HG03432 (cell line): ENCODE measurements at regions not wholly inside any gene's neighbourhood (a gene's known extent, or its start where the extent isn't known, plus 50 kb on each side); places are given as distances from the start of the nearest gene placed in this dataset.
"Not testable (repeated sequence)": the region's sequence is repeated elsewhere in the genome, so short reads cannot be mapped to it uniquely, and the experiment has no call there.

ENCODE experiments used
- ATAC-seq: cut with Tn5 transposase; IDR thresholded peaks from one replicate; pipeline ENCODE4 v1.9.1; 2021; ENCODE audit warnings: mild to moderate bottlenecking, moderate library complexity; ENCODE audit not compliant: unreplicated experiment

DNA sequence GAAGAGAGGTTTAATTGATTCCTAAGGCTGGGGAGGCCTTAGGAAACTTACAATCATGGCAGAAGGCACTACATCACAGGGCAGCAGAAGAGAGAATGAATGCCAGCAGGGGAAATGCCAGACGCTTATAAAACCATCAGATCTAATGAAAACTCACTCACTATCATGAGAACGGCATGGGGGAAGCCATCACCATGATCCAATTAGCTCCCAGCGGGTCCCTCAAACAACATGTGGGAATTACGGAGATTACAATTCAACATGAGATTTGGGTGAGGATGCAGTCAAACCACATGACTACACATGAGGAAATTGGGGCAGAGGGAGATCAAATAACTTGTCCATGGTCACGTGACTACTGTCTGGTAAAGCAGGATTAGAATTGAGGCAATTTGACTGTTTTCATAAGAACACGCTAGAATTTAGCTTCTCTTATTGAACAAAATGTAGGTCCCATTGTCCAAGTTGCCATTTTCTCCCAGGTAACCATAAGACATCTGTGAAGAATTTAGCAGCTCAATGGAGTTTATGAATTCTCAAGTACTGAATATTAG, 445.1 kb upstream of the CDH20 start:
- ATAC-seq = no peak

DNA sequence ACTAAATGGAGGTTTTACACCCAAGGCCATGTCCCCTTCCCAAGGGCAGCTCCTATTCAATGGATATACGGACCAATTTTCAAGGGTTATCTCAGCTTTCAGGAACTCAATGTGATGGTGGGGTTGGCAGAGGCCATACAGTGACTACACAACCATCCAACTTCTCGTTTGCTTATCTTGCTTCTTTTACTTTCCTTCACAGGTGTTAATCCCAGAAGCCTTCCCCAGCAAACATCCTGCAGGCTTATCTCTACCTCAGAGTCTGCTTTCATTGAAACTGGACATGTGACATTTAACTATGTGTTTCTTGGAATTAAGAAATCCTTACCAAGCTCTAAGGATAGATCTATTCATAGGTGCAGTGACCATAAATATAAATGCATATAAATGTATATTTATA, 443.8 kb upstream of the CDH20 start:
- ATAC-seq = no peak

DNA sequence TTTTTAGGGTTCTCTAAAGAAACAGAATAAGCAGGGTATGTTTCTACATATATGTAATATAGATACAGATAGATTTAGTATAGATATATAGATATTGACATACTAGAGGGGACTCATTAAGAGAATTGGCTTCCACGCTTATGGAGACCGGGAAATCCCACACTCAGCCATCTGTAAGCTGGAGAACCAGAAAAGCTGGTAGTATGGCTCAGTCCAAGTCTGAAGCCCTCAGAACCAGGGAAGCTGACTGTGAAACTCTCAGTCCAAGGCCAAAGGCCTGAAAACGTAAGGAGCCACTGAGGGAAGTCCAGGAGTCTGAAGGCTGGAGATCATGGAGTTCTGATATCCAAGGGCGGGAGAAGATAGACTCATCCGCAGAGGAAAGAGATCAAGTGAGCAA, 441.3 kb upstream of the CDH20 start:
- no peak for ATAC-seq

DNA sequence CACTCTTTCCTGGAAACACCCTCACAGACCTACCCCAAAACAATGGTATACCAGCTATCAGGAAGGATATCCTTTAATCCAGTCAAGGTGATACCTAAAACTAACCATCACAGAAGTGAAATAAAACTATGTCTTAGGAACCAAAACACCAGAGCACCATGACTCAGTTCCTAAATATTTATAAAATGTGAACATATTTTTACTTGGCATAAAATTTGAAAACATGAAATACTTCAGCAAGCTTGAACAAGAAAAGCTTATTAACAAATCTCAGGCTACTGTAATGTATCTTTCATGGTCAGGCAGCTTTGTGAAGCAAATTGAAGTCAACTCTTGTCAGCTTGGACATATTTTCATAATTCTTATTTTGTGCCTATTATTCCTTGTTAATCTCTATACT, 440.8 kb upstream of the CDH20 start:
- no peak for ATAC-seq

GRCh38 chr18:60892855-60893254, 440.4 kb upstream of the CDH20 start:
- ATAC-seq = no peak

- ATAC-seq = no peak
These were observed 439.7 kb upstream of the CDH20 start for GRCh38 chr18:60893355-60894097.

GRCh38 chr18:60894254-60894945, 438.8 kb upstream of the CDH20 start:
- no peak for ATAC-seq

GRCh38 chr18:60895181-60895580, 438.0 kb upstream of the CDH20 start:
- ATAC-seq = no peak

- ATAC-seq = no peak
These were observed 435.1 kb upstream of the CDH20 start for GRCh38 chr18:60898111-60898510.

- ATAC-seq = no peak
These were observed 427.5 kb upstream of the CDH20 start for GRCh38 chr18:60905699-60906098.

DNA sequence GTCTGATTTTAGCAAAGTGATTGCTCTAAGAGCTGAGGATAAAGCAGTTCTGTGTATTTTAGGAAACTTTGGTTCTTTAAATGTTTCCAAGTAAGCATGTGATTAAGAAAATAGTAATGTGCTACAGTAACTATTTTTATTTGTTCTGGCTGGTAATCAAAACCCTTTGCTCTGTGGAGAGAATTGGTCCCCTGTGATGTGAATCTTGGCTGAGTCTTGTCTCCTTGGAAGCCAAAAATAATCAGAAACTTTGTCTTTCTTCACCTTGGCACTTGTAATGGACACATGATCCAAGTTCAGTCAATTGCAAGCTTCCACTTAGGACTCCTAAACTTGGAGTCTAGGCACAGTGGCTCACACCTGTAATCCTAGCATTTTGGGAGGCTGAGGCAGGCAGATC, 422.7 kb upstream of the CDH20 start:
- ATAC-seq = no peak

- ATAC-seq = no peak
These were observed 421.7 kb upstream of the CDH20 start for GRCh38 chr18:60911504-60911903.

GRCh38 chr18:60915160-60915559, 418.1 kb upstream of the CDH20 start:
- no peak for ATAC-seq

DNA sequence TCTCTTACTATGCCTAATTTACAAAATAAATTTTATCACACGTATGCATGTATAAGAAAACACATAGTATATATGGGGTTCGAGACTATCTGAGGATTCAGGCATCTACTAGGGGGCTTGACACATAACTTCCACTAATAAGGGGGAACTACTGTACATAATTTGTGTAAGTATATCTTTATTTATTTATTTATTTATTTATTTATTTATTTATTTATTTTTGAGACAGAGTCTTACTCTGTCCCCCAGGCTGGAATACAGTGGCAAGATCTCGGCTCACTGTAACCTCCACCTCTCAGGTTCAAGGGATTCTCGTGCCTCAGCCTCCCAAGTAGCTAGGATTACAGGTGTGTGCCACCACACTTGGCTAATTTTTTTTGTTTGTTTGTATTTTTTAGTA, 414.4 kb upstream of the CDH20 start:
- not testable (repeated sequence) for ATAC-seq

- ATAC-seq = no peak
These were observed 407.3 kb upstream of the CDH20 start for GRCh38 chr18:60925892-60926291.

GRCh38 chr18:60929966-60930365, 403.3 kb upstream of the CDH20 start:
- no peak for ATAC-seq

- no peak for ATAC-seq
These were observed 398.0 kb upstream of the CDH20 start for GRCh38 chr18:60935041-60935910.

GRCh38 chr18:60936101-60936500, 397.1 kb upstream of the CDH20 start:
- no peak for ATAC-seq

- ATAC-seq = no peak
These were observed 389.9 kb upstream of the CDH20 start for GRCh38 chr18:60943297-60943696.

GRCh38 chr18:60950634-60951033, 382.6 kb upstream of the CDH20 start:
- ATAC-seq = no peak

DNA sequence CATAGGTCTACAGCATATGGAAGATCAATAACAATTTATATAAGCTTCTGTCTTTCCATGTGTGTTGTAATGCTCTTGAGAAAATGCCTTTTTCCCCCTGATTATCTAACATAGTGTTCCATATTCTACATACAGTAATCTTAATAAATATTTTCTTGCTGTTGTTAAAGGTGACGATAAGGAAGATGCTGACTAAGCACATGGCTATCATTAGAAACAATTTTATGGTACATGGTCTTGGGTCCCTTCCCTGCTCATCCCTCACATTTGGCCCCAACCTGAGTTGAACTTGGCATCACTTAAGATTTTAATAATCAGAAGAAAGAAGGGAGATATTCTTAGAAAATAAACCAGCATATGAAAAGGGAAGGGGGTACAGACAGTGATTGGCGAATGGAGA, 382.1 kb upstream of the CDH20 start:
- ATAC-seq = no peak
